Keratinocyte (primary cell): ENCODE measurements at regions not wholly inside any gene's neighbourhood (a gene's known extent, or its start where the extent isn't known, plus 50 kb on each side); places are given as distances from the start of the nearest gene placed in this dataset.

Source experiments
- DNase-seq: peaks from one replicate; pipeline ENCODE4 v3.0.0-alpha.2; 2011; ENCODE audit warnings: low read depth, missing footprints, low spot score
- FAIRE-seq: peaks from 2 replicates; lab custom pipeline; 2011; peaks lifted over from hg19 to GRCh38; lab: Jason Lieb, UNC
- H2AFZ ChIP-seq: 2 replicates; pipeline ENCODE4 v1.6.0; 2012; ENCODE audit warnings: low read length, control low read depth, inconsistent platforms; ENCODE audit not compliant: control insufficient read depth
- H3K27ac ChIP-seq: 2 replicates; pipeline ENCODE4 v1.5.1; 2011; ENCODE audit warnings: low read length; ENCODE audit not compliant: control insufficient read depth, insufficient read depth
- H3K27me3 ChIP-seq: 3 replicates; pipeline ENCODE4 v1.6.0; 2011; ENCODE audit warnings: low read length; ENCODE audit not compliant: control insufficient read depth, insufficient read depth; ENCODE audit errors: extremely low read depth
- H3K36me3 ChIP-seq, 2 experiments: 2 replicates in 1 of 2; 3 replicates in 1 of 2; pipeline ENCODE4 v1.5.1; 2011; ENCODE audit warnings: low read length in 2 of 2, mild to moderate bottlenecking in 1 of 2; ENCODE audit not compliant: control insufficient read depth in 2 of 2, insufficient read depth in 2 of 2; ENCODE audit errors: extremely low read depth in 1 of 2
- H3K4me1 ChIP-seq: 3 replicates; pipeline ENCODE4 v1.5.1; 2011; ENCODE audit warnings: low read length; ENCODE audit not compliant: control insufficient read depth, insufficient read depth; ENCODE audit errors: extremely low read depth
- H3K4me2 ChIP-seq: 3 replicates; pipeline ENCODE4 v1.6.0; 2011; ENCODE audit warnings: low read depth, low read length; ENCODE audit not compliant: control insufficient read depth, insufficient read depth; ENCODE audit errors: extremely low read depth
- H3K4me3 ChIP-seq, 3 experiments: fragments of 200-600 bp in 1 of 3; sonication (generic) in 1 of 3; 2 replicates in 2 of 3; 3 replicates in 1 of 3; pipeline ENCODE4 v1.5.1; 2011 to 2016; ENCODE audit warnings: low read length in 3 of 3, mild to moderate bottlenecking in 3 of 3, control low read depth in 2 of 3, inconsistent platforms in 1 of 3, low read depth in 1 of 3, mixed read lengths in 1 of 3, mixed run types in 1 of 3, moderate library complexity in 1 of 3; ENCODE audit not compliant: control insufficient read depth in 2 of 3, insufficient read depth in 2 of 3; ENCODE audit errors: extremely low read depth in 1 of 3
- H3K79me2 ChIP-seq: 2 replicates; pipeline ENCODE4 v1.6.0; 2012; ENCODE audit warnings: low read length; ENCODE audit not compliant: control insufficient read depth, insufficient read depth
- H3K9ac ChIP-seq: 3 replicates; pipeline ENCODE4 v1.6.0; 2011; ENCODE audit warnings: low read length; ENCODE audit not compliant: control insufficient read depth, insufficient read depth; ENCODE audit errors: extremely low read depth
- H3K9me1 ChIP-seq: 3 replicates; pipeline ENCODE4 v1.6.0; 2011; ENCODE audit warnings: low read length; ENCODE audit not compliant: control insufficient read depth, insufficient read depth; ENCODE audit errors: extremely low read depth
- H3K9me3 ChIP-seq: 2 replicates; pipeline ENCODE4 v1.5.1; 2012; ENCODE audit warnings: low read depth, low read length; ENCODE audit not compliant: control insufficient read depth
- H4K20me1 ChIP-seq: 3 replicates; pipeline ENCODE4 v1.6.0; 2011; ENCODE audit warnings: low read length; ENCODE audit not compliant: control insufficient read depth, insufficient read depth; ENCODE audit errors: extremely low read depth
- EZH2 ChIP-seq: IDR thresholded peaks from one replicate; pipeline ENCODE4 v1.6.1; 2012; ENCODE audit warnings: inconsistent platforms, mild to moderate bottlenecking, low read length, moderate library complexity
- dilution Hi-C: fragments of 300-500 bp; cut with MboI; formaldehyde crosslinking; loops from one replicate; pipeline ENCODE4 v1.7.0; 2020; ENCODE audit warnings: low sequenced_read_pairs; ENCODE audit not compliant: extremely low pct_ligation_motif_present
- TF ChIP-seq, protein P1 (sequence below), 3 experiments: IDR thresholded peaks in 1 of 3; conservative IDR thresholded peaks in 1 of 3; optimal IDR thresholded peaks in 1 of 3; 2 replicates in 2 of 3; 3 replicates in 1 of 3; pipeline versions ENCODE3 to v1.5.1; 2011; ENCODE audit warnings: low read length in 3 of 3, mild to moderate bottlenecking in 3 of 3, moderate library complexity in 2 of 3, control low read depth in 1 of 3, inconsistent platforms in 1 of 3; ENCODE audit not compliant: insufficient read depth in 2 of 3; ENCODE audit errors: extremely low read depth in 1 of 3

GRCh38 chr11:19391652-19392051, 150.9 kb upstream of the E2F8 start:
- Histone ChIP-seq H3K9me3 (no peaks in the 10 kb centered on the region), H3K4me2 (no peak overlapping the region), H3K27me3 (peaks cover 4% of the 10 kb centered on the region), H2AFZ (no peak overlapping the region), H3K36me3 (no peaks in the 10 kb centered on the region), H3K9me1 (no peaks in the 10 kb centered on the region), H3K27ac (no peak overlapping the region), H4K20me1 (no peaks in the 10 kb centered on the region), H3K9ac (no peak overlapping the region), H3K4me1 (no peaks in the 10 kb centered on the region), H3K4me3 (no peak overlapping the region), H3K79me2 (no peaks in the 10 kb centered on the region)
- dilution Hi-C loops = no loop called here
- FAIRE-seq = no peak
- TF ChIP-seq, protein P1, sequence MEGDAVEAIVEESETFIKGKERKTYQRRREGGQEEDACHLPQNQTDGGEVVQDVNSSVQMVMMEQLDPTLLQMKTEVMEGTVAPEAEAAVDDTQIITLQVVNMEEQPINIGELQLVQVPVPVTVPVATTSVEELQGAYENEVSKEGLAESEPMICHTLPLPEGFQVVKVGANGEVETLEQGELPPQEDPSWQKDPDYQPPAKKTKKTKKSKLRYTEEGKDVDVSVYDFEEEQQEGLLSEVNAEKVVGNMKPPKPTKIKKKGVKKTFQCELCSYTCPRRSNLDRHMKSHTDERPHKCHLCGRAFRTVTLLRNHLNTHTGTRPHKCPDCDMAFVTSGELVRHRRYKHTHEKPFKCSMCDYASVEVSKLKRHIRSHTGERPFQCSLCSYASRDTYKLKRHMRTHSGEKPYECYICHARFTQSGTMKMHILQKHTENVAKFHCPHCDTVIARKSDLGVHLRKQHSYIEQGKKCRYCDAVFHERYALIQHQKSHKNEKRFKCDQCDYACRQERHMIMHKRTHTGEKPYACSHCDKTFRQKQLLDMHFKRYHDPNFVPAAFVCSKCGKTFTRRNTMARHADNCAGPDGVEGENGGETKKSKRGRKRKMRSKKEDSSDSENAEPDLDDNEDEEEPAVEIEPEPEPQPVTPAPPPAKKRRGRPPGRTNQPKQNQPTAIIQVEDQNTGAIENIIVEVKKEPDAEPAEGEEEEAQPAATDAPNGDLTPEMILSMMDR (optimal IDR thresholded peaks at IDR 0.05 in 1 of 3, IDR thresholded peaks at IDR 0.05 in 1 of 3, conservative IDR thresholded peaks at IDR 0.05 in 1 of 3; ENCODE audit: extremely low read depth in 1 of 3, insufficient read depth in 2 of 3, low read length in 3 of 3) = no peak
- no peak for TF ChIP-seq EZH2
- DNase-seq = no peak

GRCh38 chr11:19391026-19391425, 150.3 kb upstream of the E2F8 start:
- no peaks in the 10 kb centered on the region for H3K4me1 ChIP-seq
- H3K79me2 ChIP-seq = no peaks in the 10 kb centered on the region
- DNase-seq (no peak), FAIRE-seq (no peak)
- H3K36me3 ChIP-seq = no peaks in the 10 kb centered on the region
- H3K4me3 ChIP-seq = no peak overlapping the region
- TF ChIP-seq EZH2 = no peak
- TF ChIP-seq, protein P1 (optimal IDR thresholded peaks at IDR 0.05 in 1 of 3, IDR thresholded peaks at IDR 0.05 in 1 of 3, conservative IDR thresholded peaks at IDR 0.05 in 1 of 3; ENCODE audit: extremely low read depth in 1 of 3, insufficient read depth in 2 of 3, low read length in 3 of 3) = no peak
- H3K9me3 ChIP-seq = no peaks in the 10 kb centered on the region
- no peaks in the 10 kb centered on the region for H3K9me1 ChIP-seq
- H2AFZ ChIP-seq = no peak overlapping the region
- H4K20me1 ChIP-seq = no peaks in the 10 kb centered on the region
- peaks cover 4% of the 10 kb centered on the region for H3K27me3 ChIP-seq
- H3K27ac ChIP-seq = no peak overlapping the region
- no peak overlapping the region for H3K9ac ChIP-seq
- no peak overlapping the region for H3K4me2 ChIP-seq
- dilution Hi-C loops = no loop called here
